Stimulated activated CD4-positive, alpha-beta T cell treated with anti-CD3 and anti-CD28 coated beads, Interleukin-1b, Interleukin-23, amount 100 ng/mL, for 24 hours (primary cell): ENCODE measurements at regions not wholly inside any gene's neighbourhood (a gene's known extent, or its start where the extent isn't known, plus 50 kb on each side); places are given as distances from the start of the nearest gene placed in this dataset.

Experiments used
- DNase-seq, 4 experiments: peaks; one replicate each; pipeline ENCODE4 v3.0.0-alpha.2; 2020; ENCODE audit warnings: low read depth in 4 of 4, low spot score in 1 of 4

GRCh38 chr5:111676926-111677415, 80.0 kb downstream of the NREP start:
- no peak for DNase-seq

DNA sequence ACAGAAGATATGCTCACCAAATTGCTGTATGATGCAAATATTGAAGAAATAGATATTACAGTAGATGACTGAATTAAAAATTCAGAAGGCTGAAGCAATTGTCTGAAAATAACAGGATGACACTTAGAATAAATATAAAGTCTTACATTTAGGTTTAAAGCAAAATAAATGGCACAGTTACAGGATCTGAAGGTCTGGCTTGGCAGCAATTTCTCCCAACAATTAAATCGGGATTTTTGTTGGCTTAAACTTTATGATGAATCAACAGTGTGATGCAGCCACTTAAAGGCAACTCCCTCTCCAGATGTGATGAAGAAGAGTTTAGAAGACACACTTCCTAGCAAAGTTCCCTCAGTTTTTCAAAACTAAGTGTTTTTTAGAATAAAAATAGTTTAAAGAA, 80.5 kb downstream of the NREP start:
- no peak for DNase-seq

DNA sequence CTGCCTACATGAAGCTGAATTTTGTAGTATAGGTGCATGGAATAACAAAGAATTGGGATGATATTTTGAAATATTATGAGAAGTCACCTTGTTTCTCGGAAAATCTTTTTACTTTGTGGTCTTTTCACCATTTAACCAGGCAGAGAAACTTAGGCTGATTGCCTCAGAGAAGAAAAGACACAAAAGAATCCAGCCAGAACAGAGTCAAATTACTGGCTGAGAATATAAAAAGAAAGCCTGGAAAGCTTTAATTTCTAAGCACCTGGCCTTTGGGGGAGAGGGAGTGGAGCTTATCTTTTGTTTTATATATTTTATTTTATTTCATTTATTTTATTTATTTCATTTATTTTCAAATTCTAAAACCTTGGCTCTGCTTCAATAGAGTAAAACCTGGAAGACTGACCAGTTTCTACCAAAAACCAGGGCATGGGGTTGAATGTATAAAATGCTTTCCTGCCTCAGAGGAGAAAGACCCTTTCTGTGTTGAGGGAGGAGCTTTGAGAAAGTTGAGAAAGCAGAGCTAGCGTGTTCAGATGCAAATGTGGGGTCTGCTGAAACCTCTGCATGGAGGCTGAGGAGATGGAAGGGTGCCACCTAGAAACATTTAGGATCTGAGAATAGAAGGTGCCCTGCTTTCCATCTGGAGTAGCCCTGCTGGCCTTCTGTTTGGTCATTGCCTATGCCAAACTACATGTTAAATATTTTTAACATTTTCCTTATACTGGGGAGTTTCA, 81.6 kb downstream of the NREP start:
- DNase-seq = no peak

DNA sequence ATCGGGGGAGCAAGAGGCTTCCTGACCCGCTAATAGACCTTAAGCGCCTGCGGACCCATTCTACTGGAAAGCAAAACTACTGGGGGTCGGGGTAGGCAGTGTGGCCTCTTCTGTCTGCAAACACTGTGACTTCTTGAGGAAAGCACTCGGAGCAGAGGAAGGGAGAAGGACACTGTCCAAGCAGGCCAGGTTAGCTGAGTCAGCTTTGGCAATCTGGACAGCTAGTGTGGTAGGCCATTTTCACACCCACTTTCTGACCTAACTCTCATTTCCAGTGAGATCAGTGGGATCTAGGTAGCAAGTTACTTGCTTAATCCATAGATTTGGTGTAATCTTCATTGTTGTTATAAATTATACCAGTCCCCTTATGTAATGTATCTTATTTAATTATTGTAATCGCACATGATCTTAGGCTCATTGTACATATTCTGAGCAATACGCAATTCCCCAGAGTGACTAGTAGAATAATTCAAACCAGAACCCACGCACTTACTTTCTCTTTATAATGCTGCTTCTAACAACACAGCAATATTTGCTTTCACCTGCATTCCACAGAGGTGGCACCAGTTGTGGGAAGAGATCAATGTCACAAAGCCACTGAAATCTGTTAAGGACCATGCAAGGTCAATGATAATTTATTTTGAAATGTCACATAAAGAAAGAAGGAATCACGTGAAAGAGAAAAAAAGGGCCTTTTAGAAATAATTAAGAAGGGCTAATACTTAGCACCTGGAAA, 82.9 kb downstream of the NREP start:
- no peak for DNase-seq

DNA sequence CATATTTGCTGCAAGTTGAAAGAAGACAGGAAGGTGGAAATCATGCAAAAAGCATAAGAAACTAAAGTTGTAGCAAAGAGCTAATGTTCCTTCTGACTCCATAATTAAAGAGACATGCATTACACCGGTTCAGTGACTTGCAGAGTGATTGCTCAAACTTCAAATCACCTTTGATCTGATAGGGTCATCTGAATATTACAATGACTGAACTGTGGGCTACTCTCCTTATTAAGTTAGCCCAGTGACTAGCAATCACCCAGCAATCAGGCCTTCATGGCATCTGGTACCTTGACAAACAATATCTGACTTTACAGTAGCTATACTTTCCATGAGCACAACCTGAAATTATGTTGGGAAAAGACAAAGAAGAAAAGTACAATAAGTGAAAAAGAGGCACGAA, 84.9 kb downstream of the NREP start:
- no peak for DNase-seq

- DNase-seq = no peak
Observed at GRCh38 chr5:111670826-111671492, 86.0 kb downstream of the NREP start.

DNA sequence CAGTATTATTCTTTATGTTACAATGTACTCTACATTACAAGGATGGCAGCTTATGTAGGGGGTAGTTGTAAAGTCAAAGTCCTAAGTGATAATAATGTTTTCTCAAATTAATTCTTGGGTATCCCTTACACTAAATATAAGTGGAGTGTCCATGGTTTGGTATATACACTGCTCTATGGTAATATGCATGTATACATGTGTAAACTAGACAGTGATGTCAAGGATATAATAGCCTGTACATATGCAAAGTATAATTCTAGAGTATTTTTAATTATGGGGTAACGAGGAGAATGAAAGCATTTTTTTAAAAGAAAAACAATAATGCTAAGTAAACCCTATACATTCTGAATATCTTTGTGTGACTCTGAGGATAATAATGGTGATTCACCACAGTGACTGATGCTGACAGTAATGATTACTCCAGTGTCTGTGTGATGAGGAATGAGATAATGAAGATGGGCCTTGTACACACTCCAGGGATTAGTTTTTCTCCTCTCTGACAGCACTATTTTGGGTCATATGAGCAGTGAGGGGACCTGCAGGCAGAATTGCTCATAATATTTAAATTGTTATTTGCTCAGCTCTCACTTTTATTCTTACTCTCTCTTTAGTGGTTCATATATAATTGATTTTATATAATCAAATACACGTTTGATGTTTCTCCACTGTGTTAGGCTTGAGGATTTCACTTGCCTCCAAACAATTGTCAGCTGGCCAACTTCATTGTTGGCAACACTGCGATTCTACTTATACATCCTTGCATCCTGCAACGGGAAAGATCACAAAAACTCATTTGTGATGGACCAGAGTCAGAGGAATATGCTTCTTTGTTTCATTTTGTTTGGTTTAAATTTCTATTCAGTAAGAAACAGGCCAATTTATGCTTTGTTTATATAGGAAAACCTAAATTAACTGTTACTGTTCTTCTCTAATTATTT, 88.2 kb downstream of the NREP start:
- DNase-seq = no peak

DNA sequence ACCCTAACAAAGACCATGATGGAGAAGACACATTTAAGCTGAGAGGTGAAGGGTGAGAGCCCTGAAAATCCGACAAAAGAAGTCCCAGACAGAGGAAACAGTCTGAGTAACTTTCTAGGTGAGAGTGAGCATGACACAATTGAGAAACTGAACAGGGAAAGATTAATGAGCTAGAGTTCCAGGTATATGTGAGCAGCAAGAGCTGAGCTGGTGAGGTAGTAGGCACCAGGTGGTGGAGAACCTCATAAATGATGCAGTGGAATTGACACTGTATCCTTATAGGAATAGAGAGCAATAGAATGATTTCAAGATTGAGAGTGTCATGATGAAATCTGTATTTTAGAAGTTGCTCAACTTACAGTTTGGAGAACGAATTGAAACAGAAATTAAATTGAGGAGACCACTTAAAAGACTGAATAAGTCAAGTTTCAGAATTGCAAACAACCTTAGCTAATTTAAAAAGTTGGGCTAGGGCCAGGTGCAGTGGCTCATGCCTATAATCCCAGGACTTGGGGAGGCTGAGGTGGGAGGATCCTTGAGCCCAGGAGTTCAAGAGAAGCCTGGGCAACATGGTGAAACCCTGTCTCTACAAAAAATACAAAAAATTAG, 89.8 kb downstream of the NREP start:
- DNase-seq = no peak

- no peak for DNase-seq
Observed at GRCh38 chr5:111656580-111656979, 100.4 kb downstream of the NREP start.

- DNase-seq = no peak
Observed at GRCh38 chr5:111655169-111655924, 101.6 kb downstream of the NREP start.

GRCh38 chr5:111653408-111653807, 103.6 kb downstream of the NREP start:
- DNase-seq = no peak

DNA sequence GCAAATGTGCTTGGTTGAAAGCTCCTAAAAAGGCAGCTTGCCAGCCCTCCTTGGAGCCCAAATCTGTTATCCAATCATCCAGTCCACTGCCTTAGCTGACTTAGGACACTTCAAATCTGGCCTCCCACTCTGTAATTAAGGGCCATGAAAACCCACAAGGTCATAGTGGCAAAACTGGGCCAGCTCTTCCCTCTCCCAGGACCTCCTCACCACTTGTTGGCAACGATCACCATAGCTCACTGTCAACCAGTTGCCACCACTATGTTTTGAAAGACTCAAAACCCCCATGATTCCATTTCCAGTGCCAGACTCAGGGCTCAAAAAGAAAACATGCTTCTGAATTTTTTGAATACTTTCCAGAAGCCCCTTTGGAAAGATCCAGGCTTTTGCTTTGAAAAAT, 107.5 kb downstream of the NREP start:
- DNase-seq = no peak

- DNase-seq = no peak
Observed at GRCh38 chr5:111645303-111645838, 111.6 kb downstream of the NREP start.

- no peak for DNase-seq
Observed at GRCh38 chr5:111643499-111643898, 113.5 kb downstream of the NREP start.

- DNase-seq = no peak
Observed at GRCh38 chr5:111641533-111642233, 115.3 kb downstream of the NREP start.

GRCh38 chr5:111639912-111640311, 117.1 kb downstream of the NREP start:
- DNase-seq = no peak

GRCh38 chr5:111636736-111637135, 120.3 kb downstream of the NREP start:
- DNase-seq = no peak

- DNase-seq = no peak
Observed at GRCh38 chr5:111635916-111636570, 121.0 kb downstream of the NREP start.
